ENCODE measurements at regions not wholly inside any gene's neighbourhood (a gene's known extent, or its start where the extent isn't known, plus 50 kb on each side); places are given as distances from the start of the nearest gene placed in this dataset.
"Not testable (repeated sequence)": the region's sequence is repeated elsewhere in the genome, so short reads cannot be mapped to it uniquely, and the experiment has no call there.

DNA sequence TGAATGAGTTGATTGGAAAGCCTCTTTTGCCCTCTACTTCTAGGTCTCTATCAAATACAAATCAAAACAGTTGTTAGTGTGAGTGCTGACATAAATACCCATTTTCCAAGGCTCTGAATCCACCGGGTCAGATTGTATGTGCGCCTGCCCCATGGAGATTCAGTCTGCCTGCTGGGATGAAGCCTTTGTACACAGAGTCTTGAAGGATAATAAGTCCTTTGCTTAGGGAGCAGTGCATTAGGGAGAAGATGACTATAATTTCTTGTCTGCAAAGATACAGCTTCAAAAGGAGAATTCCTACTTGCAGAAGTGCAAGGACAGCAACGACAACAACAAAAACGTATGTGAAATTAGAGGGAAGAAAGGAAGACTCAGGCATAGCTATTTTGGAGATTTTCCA, 90.3 kb upstream of the VRK1 start:
- Histone ChIP-seq H3K4me3 (no peak overlapping the region), H3K4me1 (replicated peaks in 1 of 2) (no peaks in the 10 kb centered on the region), H3K36me3 (replicated peaks in 1 of 2) (no peaks in the 10 kb centered on the region), H3K27ac (no peak overlapping the region), H3K27me3 (no peaks in the 10 kb centered on the region), H3K9me3 (replicated peaks in 1 of 3) (no peaks in the 10 kb centered on the region)
- TF ChIP-seq POLR2A (IDR thresholded peaks at IDR 0.05) = no peak
- TF ChIP-seq, protein P1, sequence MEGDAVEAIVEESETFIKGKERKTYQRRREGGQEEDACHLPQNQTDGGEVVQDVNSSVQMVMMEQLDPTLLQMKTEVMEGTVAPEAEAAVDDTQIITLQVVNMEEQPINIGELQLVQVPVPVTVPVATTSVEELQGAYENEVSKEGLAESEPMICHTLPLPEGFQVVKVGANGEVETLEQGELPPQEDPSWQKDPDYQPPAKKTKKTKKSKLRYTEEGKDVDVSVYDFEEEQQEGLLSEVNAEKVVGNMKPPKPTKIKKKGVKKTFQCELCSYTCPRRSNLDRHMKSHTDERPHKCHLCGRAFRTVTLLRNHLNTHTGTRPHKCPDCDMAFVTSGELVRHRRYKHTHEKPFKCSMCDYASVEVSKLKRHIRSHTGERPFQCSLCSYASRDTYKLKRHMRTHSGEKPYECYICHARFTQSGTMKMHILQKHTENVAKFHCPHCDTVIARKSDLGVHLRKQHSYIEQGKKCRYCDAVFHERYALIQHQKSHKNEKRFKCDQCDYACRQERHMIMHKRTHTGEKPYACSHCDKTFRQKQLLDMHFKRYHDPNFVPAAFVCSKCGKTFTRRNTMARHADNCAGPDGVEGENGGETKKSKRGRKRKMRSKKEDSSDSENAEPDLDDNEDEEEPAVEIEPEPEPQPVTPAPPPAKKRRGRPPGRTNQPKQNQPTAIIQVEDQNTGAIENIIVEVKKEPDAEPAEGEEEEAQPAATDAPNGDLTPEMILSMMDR (IDR thresholded peaks at IDR 0.05) = no peak
- no peak for DNase-seq
- intact Hi-C loops (cut with DNase I) = no loop called here
- WGBS, 4 donors = 54 to 72% (median 61%) methylated on average over 4 of the region's 4 CpGs

DNA sequence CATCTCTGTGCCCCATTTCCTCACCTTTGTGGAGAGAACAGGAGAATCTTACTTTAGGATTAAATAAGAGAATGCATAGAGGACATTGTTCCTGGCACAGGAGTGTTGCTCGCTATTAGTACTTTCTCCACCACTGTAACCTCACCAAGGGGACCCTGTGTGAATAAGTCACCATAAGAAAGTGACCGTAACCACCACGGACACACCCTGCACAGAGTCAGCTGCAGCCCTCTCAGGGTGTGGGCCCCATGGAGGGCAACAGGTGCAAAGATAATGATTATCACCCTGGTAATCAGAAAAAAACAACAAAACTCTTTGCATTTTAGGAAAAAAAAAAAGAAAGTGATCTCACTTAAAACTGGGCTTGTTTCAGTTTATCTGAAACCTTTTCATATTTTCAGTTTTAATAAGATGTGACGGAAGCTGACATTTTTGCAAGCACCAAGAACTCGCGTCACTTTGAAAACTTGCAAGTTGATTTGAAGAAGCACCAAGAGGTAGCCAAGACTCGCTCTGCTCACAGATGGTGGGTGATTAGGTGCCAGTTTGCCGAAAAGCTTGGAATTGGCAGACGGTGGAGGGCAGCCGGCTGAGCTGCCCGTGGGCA, 87.0 kb upstream of the VRK1 start:
- 78 to 92% (median 85%) methylated on average over 9 to 11 of the region's 11 CpGs for WGBS, 4 donors
- no peak overlapping the region for H3K27ac ChIP-seq
- H3K36me3 ChIP-seq (replicated peaks in 1 of 2) = no peaks in the 10 kb centered on the region
- intact Hi-C loops (cut with DNase I) = no loop called here
- no peaks in the 10 kb centered on the region for H3K9me3 ChIP-seq (replicated peaks in 1 of 3)
- H3K4me1 ChIP-seq (replicated peaks in 1 of 2) = no peaks in the 10 kb centered on the region
- no peaks in the 10 kb centered on the region for H3K27me3 ChIP-seq
- no peak for DNase-seq
- TF ChIP-seq POLR2A (IDR thresholded peaks at IDR 0.05) = no peak
- TF ChIP-seq, protein P1 (IDR thresholded peaks at IDR 0.05) = no peak
- no peak overlapping the region for H3K4me3 ChIP-seq

DNA sequence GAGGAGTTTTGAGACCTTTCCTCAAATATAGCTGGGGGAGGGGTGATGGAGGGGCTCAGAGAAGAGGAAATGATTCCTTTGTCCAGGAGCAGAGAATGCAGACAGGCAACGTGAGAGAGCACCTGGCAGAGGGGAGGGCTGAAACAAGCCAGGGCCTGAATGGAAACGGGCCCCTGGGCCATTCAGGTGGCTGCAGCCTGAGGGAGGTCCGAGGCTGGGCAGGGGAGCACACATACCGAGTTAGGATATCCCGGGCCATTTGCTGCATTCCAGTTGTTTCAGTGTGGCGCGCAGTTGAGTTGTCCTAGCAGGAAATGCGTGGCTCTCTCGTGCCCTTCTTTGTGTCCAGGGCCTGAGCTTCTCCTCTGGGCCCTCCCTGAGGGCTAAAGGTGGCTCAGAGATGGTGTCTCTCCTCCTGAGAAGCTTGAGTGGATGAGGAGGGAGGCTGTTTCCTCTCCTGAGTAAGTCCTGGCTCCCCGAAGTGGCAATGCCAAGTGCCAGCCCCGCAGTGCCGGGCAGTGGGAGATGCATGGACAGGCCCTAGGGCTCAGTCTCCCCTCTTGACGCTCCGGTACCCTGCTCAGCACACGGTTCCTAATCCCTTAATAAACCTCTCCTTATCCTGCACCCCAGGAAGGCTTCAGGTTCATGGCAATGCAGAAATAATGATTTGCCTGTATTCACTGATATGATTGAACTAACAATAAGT, 85.5 kb upstream of the VRK1 start:
- Histone ChIP-seq H3K27ac (no peak overlapping the region), H3K4me1 (replicated peaks in 1 of 2) (no peaks in the 10 kb centered on the region), H3K4me3 (no peak overlapping the region), H3K9me3 (replicated peaks in 1 of 3) (no peaks in the 10 kb centered on the region), H3K27me3 (no peaks in the 10 kb centered on the region), H3K36me3 (replicated peaks in 1 of 2) (no peaks in the 10 kb centered on the region)
- no peak for DNase-seq
- intact Hi-C loops (cut with DNase I) = no loop called here
- no peak for TF ChIP-seq POLR2A (IDR thresholded peaks at IDR 0.05)
- TF ChIP-seq, protein P1 (IDR thresholded peaks at IDR 0.05) = no peak
- WGBS, 4 donors = 75 to 86% (median 84%) methylated on average over 10 to 15 of the region's 15 CpGs

DNA sequence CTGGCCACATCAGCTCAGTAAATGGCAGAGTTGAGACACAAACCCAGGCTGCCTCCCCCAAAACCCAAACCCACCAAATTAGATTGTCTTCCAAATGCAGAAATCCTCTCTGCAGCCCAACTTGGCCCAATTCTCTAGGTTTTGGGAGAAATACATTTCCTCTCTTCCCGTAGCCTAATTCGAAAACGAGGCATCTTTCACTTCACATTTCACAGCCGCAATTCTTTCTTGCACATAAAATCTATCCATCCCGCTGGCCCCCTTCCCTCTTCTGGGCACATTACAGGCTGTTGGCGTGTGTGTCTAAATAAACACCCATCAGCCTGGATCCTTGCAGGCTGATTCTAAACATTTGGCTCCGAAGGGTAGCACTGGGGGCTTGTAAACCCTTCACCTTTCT, 83.8 kb upstream of the VRK1 start:
- Histone ChIP-seq H3K27ac (no peak overlapping the region), H3K4me1 (replicated peaks in 1 of 2) (no peaks in the 10 kb centered on the region), H3K9me3 (replicated peaks in 1 of 3) (no peaks in the 10 kb centered on the region), H3K36me3 (replicated peaks in 1 of 2) (no peaks in the 10 kb centered on the region), H3K4me3 (no peak overlapping the region), H3K27me3 (no peaks in the 10 kb centered on the region)
- intact Hi-C loops (cut with DNase I) = no loop called here
- WGBS, 4 donors = 62 to 70% (median 65%) methylated on average over 7 of the region's 7 CpGs
- TF ChIP-seq, protein P1 (IDR thresholded peaks at IDR 0.05) = no peak
- TF ChIP-seq POLR2A (IDR thresholded peaks at IDR 0.05) = no peak
- DNase-seq = no peak

DNA sequence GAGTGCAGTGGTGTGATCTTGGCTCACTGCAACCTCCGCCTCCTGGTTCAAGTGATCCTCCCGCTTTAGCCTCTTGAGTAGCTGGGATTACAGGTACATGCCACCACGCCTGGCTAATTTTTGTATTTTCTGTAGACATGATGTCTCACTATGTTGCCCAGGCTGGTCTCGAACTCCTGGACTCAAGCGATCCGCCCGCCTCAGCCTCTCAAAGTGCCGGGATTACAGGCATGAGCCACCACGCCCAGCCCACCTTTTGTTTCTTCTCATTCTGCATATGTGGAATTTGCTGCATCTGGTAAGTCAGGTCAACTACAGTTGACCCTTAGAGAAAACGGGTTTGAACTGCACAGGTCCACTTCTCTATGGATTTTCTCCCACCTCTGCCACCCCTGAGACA, 82.6 kb upstream of the VRK1 start:
- H3K4me3 ChIP-seq; H3K4me1 ChIP-seq (replicated peaks in 1 of 2); H3K36me3 ChIP-seq (replicated peaks in 1 of 2); DNase-seq; H3K9me3 ChIP-seq (replicated peaks in 1 of 3); H3K27ac ChIP-seq; H3K27me3 ChIP-seq; intact Hi-C loops (cut with DNase I): not testable (repeated sequence)
- 80 to 88% (median 84%) methylated on average over 10 of the region's 10 CpGs for WGBS, 4 donors

Data from adrenal gland (tissue), 9 donors.